Jurkat, Clone E6-1 (cell line): ENCODE measurements at regions not wholly inside any gene's neighbourhood (a gene's known extent, or its start where the extent isn't known, plus 50 kb on each side); places are given as distances from the start of the nearest gene placed in this dataset.

Experiments used
- DNase-seq: peaks from one replicate; pipeline ENCODE4 v3.0.0-alpha.2; 2011; ENCODE audit warnings: low read depth, low spot score
- H3K4me3 ChIP-seq: 2 replicates; pipeline ENCODE4 v1.5.1; 2011; ENCODE audit warnings: mild to moderate bottlenecking, low read length, control low read depth, moderate library complexity

GRCh38 chr4:162347156-162347841 is 183.5 kb upstream of the FSTL5 start:
- DNase-seq, result no peak
- H3K4me3 ChIP-seq, result no peak overlapping the region

- H3K4me3 ChIP-seq, result no peak overlapping the region
- no peak for DNase-seq
Observed at GRCh38 chr4:162343967-162344366, 180.2 kb upstream of the FSTL5 start.

- no peak for DNase-seq
- H3K4me3 ChIP-seq, result no peak overlapping the region
Observed at GRCh38 chr4:162341533-162341932, 177.7 kb upstream of the FSTL5 start.

GRCh38 chr4:162323919-162324318 is 160.1 kb upstream of the FSTL5 start:
- DNase-seq, result no peak
- H3K4me3 ChIP-seq, result no peak overlapping the region

GRCh38 chr4:162322054-162322453 is 158.3 kb upstream of the FSTL5 start:
- H3K4me3 ChIP-seq, result no peak overlapping the region
- no peak for DNase-seq

GRCh38 chr4:162285753-162286152 is 122.0 kb upstream of the FSTL5 start:
- DNase-seq, result no peak
- H3K4me3 ChIP-seq, result no peak overlapping the region

- H3K4me3 ChIP-seq, result no peak overlapping the region
- DNase-seq, result no peak
Observed at GRCh38 chr4:162282684-162283083, 118.9 kb upstream of the FSTL5 start.

- no peak for DNase-seq
- no peak overlapping the region for H3K4me3 ChIP-seq
Observed at GRCh38 chr4:162274354-162274753, 110.6 kb upstream of the FSTL5 start.

- H3K4me3 ChIP-seq, result no peak overlapping the region
- DNase-seq, result no peak
Observed at GRCh38 chr4:162272215-162272614, 108.4 kb upstream of the FSTL5 start.

- no peak for DNase-seq
- H3K4me3 ChIP-seq, result no peak overlapping the region
Observed at GRCh38 chr4:162268911-162269310, 105.1 kb upstream of the FSTL5 start.

- no peak overlapping the region for H3K4me3 ChIP-seq
- no peak for DNase-seq
Observed at GRCh38 chr4:162265802-162266201, 102.0 kb upstream of the FSTL5 start.

- no peak for DNase-seq
- no peak overlapping the region for H3K4me3 ChIP-seq
Observed at GRCh38 chr4:162245051-162245450, 81.3 kb upstream of the FSTL5 start.

- DNase-seq, result no peak
Observed at GRCh38 chr4:162241857-162242256, 78.1 kb upstream of the FSTL5 start.

GRCh38 chr4:162239992-162240769 is 76.4 kb upstream of the FSTL5 start:
- no peak for DNase-seq
- no peak overlapping the region for H3K4me3 ChIP-seq

More at GRCh38 chr4:162241857-162242256, 78.1 kb upstream of the FSTL5 start:
- no peak overlapping the region for H3K4me3 ChIP-seq

- H3K4me3 ChIP-seq, result no peak overlapping the region
- no peak for DNase-seq
Observed at GRCh38 chr4:162237676-162238075, 73.9 kb upstream of the FSTL5 start.

GRCh38 chr4:162234595-162234994 is 70.8 kb upstream of the FSTL5 start:
- peak; percentile 67 for DNase-seq

GRCh38 chr4:162232349-162232748 is 68.5 kb upstream of the FSTL5 start:
- no peak overlapping the region for H3K4me3 ChIP-seq
- no peak for DNase-seq

More at GRCh38 chr4:162234595-162234994, 70.8 kb upstream of the FSTL5 start:
- H3K4me3 ChIP-seq, result no peak overlapping the region

GRCh38 chr4:162229670-162230069 is 65.9 kb upstream of the FSTL5 start:
- no peak overlapping the region for H3K4me3 ChIP-seq
- no peak for DNase-seq

GRCh38 chr4:162221148-162221547 is 57.3 kb upstream of the FSTL5 start:
- no peak overlapping the region for H3K4me3 ChIP-seq
- DNase-seq, result no peak
